ENCODE measurements at regions not wholly inside any gene's neighbourhood (a gene's known extent, or its start where the extent isn't known, plus 50 kb on each side); places are given as distances from the start of the nearest gene placed in this dataset.

DNA sequence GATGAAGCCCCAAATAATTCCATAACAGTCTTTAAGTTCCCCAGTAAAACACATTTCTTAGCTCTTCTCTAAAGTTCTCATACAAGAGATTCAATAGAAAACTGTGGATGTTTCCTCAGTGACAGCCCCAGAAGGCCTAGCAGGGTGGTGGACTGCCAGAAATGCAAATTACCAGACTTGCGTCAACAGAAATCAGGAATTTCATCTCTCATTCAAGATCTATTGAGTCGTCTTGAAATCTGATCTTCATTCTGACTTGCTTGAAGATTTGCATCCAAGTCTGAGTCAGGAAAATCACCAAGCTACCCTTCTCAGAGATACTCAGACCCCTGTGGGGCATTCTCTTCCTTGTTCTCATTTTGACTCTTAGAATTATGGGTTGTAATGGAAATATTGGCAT is 68.9 kb upstream of the NDP start:
- H3K4me1 ChIP-seq (ENCODE audit: insufficient read depth), result no peaks in the 10 kb centered on the region
- no peak overlapping the region for H3K27ac ChIP-seq
- intact Hi-C loops (cut with DNase I), result no loop called here
- 55 to 64% (median 56%) methylated on average over 2 of the region's 2 CpGs for WGBS, 3 donors
- no peak for DNase-seq
- TF ChIP-seq POLR2A (IDR thresholded peaks at IDR 0.05) (no peak), EP300 (IDR thresholded peaks at IDR 0.05) (no peak)
- TF ChIP-seq, protein P1, sequence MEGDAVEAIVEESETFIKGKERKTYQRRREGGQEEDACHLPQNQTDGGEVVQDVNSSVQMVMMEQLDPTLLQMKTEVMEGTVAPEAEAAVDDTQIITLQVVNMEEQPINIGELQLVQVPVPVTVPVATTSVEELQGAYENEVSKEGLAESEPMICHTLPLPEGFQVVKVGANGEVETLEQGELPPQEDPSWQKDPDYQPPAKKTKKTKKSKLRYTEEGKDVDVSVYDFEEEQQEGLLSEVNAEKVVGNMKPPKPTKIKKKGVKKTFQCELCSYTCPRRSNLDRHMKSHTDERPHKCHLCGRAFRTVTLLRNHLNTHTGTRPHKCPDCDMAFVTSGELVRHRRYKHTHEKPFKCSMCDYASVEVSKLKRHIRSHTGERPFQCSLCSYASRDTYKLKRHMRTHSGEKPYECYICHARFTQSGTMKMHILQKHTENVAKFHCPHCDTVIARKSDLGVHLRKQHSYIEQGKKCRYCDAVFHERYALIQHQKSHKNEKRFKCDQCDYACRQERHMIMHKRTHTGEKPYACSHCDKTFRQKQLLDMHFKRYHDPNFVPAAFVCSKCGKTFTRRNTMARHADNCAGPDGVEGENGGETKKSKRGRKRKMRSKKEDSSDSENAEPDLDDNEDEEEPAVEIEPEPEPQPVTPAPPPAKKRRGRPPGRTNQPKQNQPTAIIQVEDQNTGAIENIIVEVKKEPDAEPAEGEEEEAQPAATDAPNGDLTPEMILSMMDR (IDR thresholded peaks at IDR 0.05), result no peak
- no peaks in the 10 kb centered on the region for H3K9me3 ChIP-seq
- no peaks in the 10 kb centered on the region for H3K36me3 ChIP-seq
- no peaks in the 10 kb centered on the region for H3K27me3 ChIP-seq
- no peak overlapping the region for H3K4me3 ChIP-seq

DNA sequence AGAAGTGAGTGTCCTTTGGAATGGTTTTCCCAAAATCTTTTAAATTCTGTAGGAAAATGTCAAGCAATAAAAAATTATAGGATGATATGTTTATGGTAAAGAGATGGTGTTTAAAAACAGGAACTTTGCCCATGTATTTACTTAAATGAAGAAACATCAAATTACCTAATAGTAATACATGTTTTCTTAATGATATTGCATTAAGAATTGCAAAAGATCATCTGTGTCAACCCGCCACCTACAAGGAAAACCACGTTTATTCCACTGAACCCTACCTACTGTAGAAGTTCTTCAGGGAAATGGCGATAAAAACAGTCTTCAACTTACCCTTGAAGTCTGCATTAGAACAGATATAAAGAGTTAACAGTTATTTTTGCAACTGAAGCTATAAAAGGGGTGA is 67.2 kb upstream of the NDP start:
- TF ChIP-seq POLR2A (IDR thresholded peaks at IDR 0.05), result no peak
- TF ChIP-seq, protein P1 (IDR thresholded peaks at IDR 0.05), result no peak
- TF ChIP-seq EP300 (IDR thresholded peaks at IDR 0.05), result no peak
- DNase-seq, result no peak
- Histone ChIP-seq H3K36me3 (no peaks in the 10 kb centered on the region), H3K27ac (no peak overlapping the region), H3K9me3 (no peaks in the 10 kb centered on the region), H3K4me3 (no peak overlapping the region), H3K4me1 (ENCODE audit: insufficient read depth) (no peaks in the 10 kb centered on the region), H3K27me3 (no peaks in the 10 kb centered on the region)
- 63 to 75% (median 75%) methylated on average over 3 of the region's 3 CpGs for WGBS, 3 donors
- intact Hi-C loops (cut with DNase I), result no loop called here

DNA sequence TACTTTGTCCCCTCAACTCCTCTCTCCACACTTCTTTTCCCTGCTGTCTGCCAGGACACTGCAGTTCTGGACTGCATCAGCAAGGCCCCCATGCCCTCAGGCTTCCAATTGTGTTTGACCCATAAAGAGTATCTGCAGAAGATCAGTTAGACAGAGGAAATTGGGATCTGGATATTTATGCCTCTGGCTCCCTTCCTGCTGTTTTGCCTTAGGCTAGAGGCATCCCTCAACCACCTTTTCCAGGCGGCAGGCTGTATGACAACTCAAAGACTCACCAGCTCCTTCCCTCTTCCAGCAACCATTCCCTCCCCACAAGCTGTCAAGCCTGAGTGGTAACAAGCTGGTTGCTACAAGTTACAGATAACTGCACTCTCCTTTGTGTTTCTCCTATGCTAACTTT is 66.4 kb upstream of the NDP start:
- DNase-seq, result no peak
- no peak for TF ChIP-seq POLR2A (IDR thresholded peaks at IDR 0.05)
- TF ChIP-seq EP300 (IDR thresholded peaks at IDR 0.05), result no peak
- TF ChIP-seq, protein P1 (IDR thresholded peaks at IDR 0.05), result no peak
- no peak overlapping the region for H3K27ac ChIP-seq
- H3K4me1 ChIP-seq (ENCODE audit: insufficient read depth), result no peaks in the 10 kb centered on the region
- 43 to 57% (median 57%) methylated on average over 1 of the region's 1 CpG for WGBS, 3 donors
- no peaks in the 10 kb centered on the region for H3K27me3 ChIP-seq
- H3K9me3 ChIP-seq, result no peaks in the 10 kb centered on the region
- intact Hi-C loops (cut with DNase I), result no loop called here
- no peaks in the 10 kb centered on the region for H3K36me3 ChIP-seq
- H3K4me3 ChIP-seq, result no peak overlapping the region

DNA sequence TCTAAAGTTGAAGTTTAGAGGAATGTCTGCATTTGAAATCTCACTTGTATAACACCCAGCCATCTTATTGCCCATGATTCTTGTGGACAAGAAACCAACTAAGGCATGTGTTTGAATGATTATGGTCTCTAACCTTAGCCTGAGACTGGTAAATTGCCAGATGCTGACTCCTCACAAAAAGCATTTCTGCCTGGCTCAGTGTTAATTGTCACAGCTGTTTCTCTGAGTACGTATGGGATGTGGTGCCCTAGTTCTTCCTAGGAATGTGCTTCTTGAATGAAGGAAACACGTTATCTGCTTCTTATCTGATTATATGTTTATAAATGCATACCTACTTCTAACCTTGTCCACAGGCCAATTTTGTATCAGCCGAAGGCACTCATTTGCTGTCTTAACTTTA is 63.1 kb upstream of the NDP start:
- TF ChIP-seq EP300 (IDR thresholded peaks at IDR 0.05), result no peak
- TF ChIP-seq, protein P1 (IDR thresholded peaks at IDR 0.05), result no peak
- TF ChIP-seq POLR2A (IDR thresholded peaks at IDR 0.05), result no peak
- 19 to 27% (median 20%) methylated on average over 3 of the region's 3 CpGs for whole genome bisulfite sequencing, 3 donors
- Histone ChIP-seq H3K36me3 (no peaks in the 10 kb centered on the region), H3K27me3 (no peaks in the 10 kb centered on the region), H3K4me3 (no peak overlapping the region), H3K9me3 (no peaks in the 10 kb centered on the region), H3K4me1 (ENCODE audit: insufficient read depth) (no peaks in the 10 kb centered on the region), H3K27ac (no peak overlapping the region)
- no peak for DNase-seq
- intact Hi-C loops (cut with DNase I), result no loop called here

DNA sequence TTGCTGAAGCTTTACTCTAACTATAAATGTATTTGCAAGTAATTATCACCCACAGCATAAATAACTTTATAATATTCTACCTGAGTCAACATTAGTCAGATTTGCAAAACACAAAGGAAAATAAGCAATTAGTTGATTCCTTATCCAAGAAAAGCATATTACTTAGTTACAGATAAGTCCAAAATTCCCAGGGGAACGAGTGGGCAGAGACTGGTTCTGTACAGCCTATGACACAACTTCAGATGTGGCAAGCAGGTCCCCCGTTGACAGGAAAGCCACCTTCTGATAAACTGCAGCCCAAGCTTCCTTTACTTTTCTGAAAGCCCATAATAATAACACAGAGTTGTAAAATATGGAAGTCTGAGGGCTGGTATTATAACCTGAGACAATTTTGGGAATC is 62.4 kb upstream of the NDP start:
- TF ChIP-seq, protein P1 (IDR thresholded peaks at IDR 0.05), result no peak
- TF ChIP-seq EP300 (IDR thresholded peaks at IDR 0.05) (no peak), POLR2A (IDR thresholded peaks at IDR 0.05) (no peak)
- WGBS, 3 donors, result 34 to 43% (median 34%) methylated on average over 2 of the region's 2 CpGs
- no peak for DNase-seq
- intact Hi-C loops (cut with DNase I), result no loop called here
- Histone ChIP-seq H3K9me3 (no peaks in the 10 kb centered on the region), H3K4me3 (no peak overlapping the region), H3K27me3 (no peaks in the 10 kb centered on the region), H3K36me3 (no peaks in the 10 kb centered on the region), H3K27ac (no peak overlapping the region), H3K4me1 (ENCODE audit: insufficient read depth) (no peaks in the 10 kb centered on the region)
